ENCODE measurements at regions not wholly inside any gene's neighbourhood (a gene's known extent, or its start where the extent isn't known, plus 50 kb on each side); places are given as distances from the start of the nearest gene placed in this dataset.
A peak's percentile ranks its signal among the peaks of the same experiment; 100 is the strongest.

DNA sequence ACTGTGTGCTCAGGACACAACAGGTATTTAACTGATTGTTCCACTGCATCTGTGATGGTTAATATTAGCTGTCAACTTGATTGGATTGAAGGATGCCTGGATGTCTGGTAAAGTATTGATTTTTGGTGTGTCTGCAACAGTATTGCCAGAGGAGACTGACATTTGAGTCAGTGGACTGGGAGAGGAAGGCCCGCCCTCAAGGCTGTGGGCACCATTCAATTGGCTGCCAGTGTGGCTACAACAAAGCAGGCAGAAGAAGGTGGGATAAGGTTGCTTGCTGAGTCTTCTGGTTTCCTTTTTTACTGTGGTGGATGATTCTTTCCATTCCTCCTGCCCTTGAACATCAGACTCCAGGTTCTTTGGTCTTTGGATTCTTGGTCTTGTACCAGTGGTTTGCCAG, 137.1 kb upstream of the FAM13C start:
- TF ChIP-seq, protein P1, sequence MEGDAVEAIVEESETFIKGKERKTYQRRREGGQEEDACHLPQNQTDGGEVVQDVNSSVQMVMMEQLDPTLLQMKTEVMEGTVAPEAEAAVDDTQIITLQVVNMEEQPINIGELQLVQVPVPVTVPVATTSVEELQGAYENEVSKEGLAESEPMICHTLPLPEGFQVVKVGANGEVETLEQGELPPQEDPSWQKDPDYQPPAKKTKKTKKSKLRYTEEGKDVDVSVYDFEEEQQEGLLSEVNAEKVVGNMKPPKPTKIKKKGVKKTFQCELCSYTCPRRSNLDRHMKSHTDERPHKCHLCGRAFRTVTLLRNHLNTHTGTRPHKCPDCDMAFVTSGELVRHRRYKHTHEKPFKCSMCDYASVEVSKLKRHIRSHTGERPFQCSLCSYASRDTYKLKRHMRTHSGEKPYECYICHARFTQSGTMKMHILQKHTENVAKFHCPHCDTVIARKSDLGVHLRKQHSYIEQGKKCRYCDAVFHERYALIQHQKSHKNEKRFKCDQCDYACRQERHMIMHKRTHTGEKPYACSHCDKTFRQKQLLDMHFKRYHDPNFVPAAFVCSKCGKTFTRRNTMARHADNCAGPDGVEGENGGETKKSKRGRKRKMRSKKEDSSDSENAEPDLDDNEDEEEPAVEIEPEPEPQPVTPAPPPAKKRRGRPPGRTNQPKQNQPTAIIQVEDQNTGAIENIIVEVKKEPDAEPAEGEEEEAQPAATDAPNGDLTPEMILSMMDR (conservative IDR thresholded peaks at IDR 0.05) = no peak
- no peak for TF ChIP-seq ZFX (IDR thresholded peaks at IDR 0.05)
- H3K27ac ChIP-seq = no peak overlapping the region

DNA sequence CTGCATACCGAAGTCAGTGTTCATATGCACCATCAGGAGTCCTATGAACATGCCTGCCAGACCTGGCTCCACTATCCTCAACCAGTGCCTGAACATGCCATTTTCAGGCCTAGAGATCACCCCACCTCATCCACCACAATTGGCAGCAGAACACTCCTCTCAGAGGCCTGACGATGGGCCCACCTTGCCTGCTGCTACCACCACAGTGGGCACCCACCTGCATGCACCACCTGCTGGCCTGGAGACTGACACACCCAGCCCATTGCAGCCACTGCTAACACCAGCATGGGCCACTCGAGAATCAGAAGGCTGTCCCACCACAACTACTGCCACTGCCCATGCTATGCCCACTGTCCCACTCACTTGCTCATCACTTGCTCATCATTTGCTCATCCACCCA, 130.7 kb upstream of the FAM13C start:
- TF ChIP-seq, protein P1 (conservative IDR thresholded peaks at IDR 0.05) = no peak
- no peak for TF ChIP-seq ZFX (IDR thresholded peaks at IDR 0.05)
- no peak overlapping the region for H3K27ac ChIP-seq

DNA sequence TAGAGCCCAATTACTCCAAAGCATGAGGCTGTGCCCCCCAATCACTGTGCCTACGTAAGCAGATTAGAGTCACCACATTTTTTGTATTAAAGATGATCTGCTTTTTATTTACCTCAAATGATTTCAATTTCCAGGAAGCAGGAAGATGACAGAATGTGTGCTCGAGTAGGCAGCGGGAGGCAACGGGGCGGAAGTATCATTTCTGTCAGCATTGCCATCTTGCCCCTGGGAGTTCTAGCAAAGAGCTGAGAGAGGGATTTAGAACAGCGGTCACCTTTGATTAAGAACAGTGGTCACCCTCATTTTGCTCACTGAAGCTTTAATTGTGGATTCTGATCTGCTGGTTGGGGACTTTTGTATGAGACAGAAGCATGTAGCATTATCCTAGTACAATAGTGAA, 117.1 kb upstream of the FAM13C start:
- H3K27ac ChIP-seq = no peak overlapping the region; the same call in 1 of the 2 replicates
- no peak for TF ChIP-seq ZFX (IDR thresholded peaks at IDR 0.05)
- TF ChIP-seq, protein P1 (conservative IDR thresholded peaks at IDR 0.05) = no peak

DNA sequence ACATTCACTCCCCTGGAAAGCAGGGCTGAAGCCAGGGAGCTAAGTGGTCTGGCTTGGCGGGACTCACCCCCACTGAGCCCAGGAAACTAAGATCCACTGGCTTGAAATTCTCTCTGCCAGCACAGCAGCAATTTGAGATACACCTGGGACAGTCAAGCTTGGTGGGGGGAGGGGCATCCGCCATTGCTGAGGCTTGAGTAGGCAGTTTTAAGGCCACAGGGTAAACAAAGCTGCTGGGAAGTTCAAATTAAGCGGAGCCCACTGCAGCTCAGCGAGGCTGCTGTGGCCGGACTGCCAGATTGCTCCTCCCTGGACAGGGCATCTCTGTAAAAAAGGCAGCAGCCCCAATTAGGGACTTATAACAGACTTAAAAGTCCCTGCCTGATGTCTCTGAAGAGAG, 108.2 kb upstream of the FAM13C start:
- TF ChIP-seq, protein P1 (conservative IDR thresholded peaks at IDR 0.05) = no peak
- no peak for TF ChIP-seq ZFX (IDR thresholded peaks at IDR 0.05)

DNA sequence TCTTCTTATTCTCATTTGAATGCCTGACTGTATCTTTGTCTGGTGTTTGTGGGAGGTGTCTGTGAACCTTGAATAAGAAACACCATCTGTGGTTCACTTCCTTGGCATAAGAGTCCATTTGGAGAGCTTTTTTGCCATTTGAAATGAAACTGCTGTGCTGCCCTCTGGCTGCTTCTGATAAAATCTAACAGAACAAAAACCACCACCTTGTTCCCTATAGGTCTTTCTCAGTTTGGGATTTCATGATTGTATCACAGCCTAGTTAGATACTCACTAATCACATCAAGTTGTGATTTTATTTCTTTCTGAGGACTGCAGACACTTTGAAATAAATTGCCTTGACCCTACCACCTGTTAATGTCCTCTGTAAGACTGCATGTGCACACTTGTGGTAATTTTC, 102.7 kb upstream of the FAM13C start:
- H3K27ac ChIP-seq = no peak overlapping the region
- TF ChIP-seq, protein P1 (conservative IDR thresholded peaks at IDR 0.05) = peak; percentile 47
- TF ChIP-seq ZFX (IDR thresholded peaks at IDR 0.05) = no peak

More for the DNA sequence above, 108.2 kb upstream of the FAM13C start:
- H3K27ac ChIP-seq = no peak overlapping the region

DNA sequence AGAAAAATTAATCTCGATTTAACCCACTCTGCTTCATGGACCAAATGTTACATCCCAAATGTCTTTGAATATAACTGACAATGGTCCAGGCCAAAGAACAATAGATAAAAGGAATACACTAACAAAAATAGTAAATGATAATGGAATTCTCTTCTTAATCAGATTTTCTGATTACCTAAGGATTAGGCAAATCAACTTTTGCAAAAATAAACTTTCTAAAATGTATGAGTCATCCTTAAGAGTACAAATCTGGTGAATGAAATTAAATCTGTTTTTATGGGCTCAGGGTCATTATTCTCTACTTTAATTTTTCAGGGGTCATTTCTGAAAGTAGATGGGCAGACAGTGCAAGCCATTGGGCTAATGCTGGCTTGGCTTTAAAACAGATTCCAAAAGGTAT, 102.1 kb upstream of the FAM13C start:
- H3K27ac ChIP-seq = no peak overlapping the region
- no peak for TF ChIP-seq ZFX (IDR thresholded peaks at IDR 0.05)

DNA sequence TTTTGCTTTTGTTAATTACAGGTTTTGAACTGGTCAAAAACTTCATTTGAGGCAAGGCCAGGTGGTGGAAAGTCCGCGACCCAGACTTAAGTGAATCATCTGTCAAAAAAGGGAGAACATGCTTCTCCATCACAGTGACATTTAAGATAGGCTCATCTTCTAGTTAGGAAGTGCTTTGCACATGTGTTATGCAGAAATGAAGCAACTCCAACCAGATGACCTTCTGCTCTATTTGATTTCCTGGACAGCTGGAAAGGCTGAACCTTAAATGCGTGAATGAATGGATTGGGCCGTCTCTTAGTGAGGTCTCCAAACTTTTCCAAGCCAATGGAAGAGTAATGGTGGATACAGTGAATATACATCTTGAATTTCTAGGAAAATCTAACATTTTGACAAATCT, 101.6 kb upstream of the FAM13C start:
- no peak overlapping the region for H3K27ac ChIP-seq
- TF ChIP-seq, protein P1 (conservative IDR thresholded peaks at IDR 0.05) = no peak
- no peak for TF ChIP-seq ZFX (IDR thresholded peaks at IDR 0.05)

DNA sequence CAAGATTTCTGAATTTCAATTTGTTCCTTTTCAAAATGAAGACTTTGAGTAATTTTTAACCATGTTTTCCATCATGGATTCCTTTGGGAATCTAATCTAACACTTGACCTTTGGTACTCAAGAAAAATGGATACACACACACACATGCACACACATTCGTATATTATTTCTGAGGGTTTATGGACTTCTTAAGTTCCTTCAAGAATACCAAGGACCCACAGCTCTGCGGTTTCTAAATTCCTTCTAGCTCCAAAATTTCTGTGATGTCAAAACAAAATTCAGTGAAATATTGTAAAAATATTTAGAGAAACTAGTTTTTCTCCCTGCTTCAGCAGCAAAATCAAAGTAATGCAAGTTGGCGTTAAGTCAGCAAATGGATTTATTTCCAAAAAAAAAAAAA, 98.3 kb upstream of the FAM13C start:
- H3K27ac ChIP-seq = no peak overlapping the region
- TF ChIP-seq ZFX (IDR thresholded peaks at IDR 0.05) = no peak
- TF ChIP-seq, protein P1 (conservative IDR thresholded peaks at IDR 0.05) = no peak

Measured in C4-2B (cell line).